ENCODE measurements at regions not wholly inside any gene's neighbourhood (a gene's known extent, or its start where the extent isn't known, plus 50 kb on each side); places are given as distances from the start of the nearest gene placed in this dataset.

- no peak for DNase-seq
These were observed 140.6 kb upstream of the TENM3 start for GRCh38 chr4:182102576-182102975.

GRCh38 chr4:182103614-182104319, 139.4 kb upstream of the TENM3 start:
- no peak for DNase-seq

- no peak for DNase-seq
These were observed 137.8 kb upstream of the TENM3 start for GRCh38 chr4:182105416-182105815.

- DNase-seq, result no peak
These were observed 135.3 kb upstream of the TENM3 start for GRCh38 chr4:182107931-182108330.

- no peak for DNase-seq
These were observed 131.6 kb upstream of the TENM3 start for GRCh38 chr4:182111586-182111985.

- no peak for DNase-seq
These were observed 129.4 kb upstream of the TENM3 start for GRCh38 chr4:182113779-182114178.

- no peak for DNase-seq
These were observed 118.8 kb upstream of the TENM3 start for GRCh38 chr4:182124359-182124758.

GRCh38 chr4:182126096-182126495, 117.1 kb upstream of the TENM3 start:
- no peak for DNase-seq

GRCh38 chr4:182126603-182127002, 116.6 kb upstream of the TENM3 start:
- no peak for DNase-seq

GRCh38 chr4:182133033-182133432, 110.2 kb upstream of the TENM3 start:
- no peak for DNase-seq

GRCh38 chr4:182134261-182134660, 108.9 kb upstream of the TENM3 start:
- no peak for DNase-seq

- no peak for DNase-seq
These were observed 107.0 kb upstream of the TENM3 start for GRCh38 chr4:182136201-182136600.

- no peak for DNase-seq
These were observed 105.9 kb upstream of the TENM3 start for GRCh38 chr4:182137343-182137742.

- no peak for DNase-seq
These were observed 103.7 kb upstream of the TENM3 start for GRCh38 chr4:182139491-182139890.

- no peak for DNase-seq
These were observed 102.7 kb upstream of the TENM3 start for GRCh38 chr4:182140547-182140946.

GRCh38 chr4:182141061-182141460, 102.1 kb upstream of the TENM3 start:
- DNase-seq, result no peak

GRCh38 chr4:182142176-182143085, 100.8 kb upstream of the TENM3 start:
- no peak for DNase-seq

- DNase-seq, result no peak
These were observed 99.9 kb upstream of the TENM3 start for GRCh38 chr4:182143086-182143821.

GRCh38 chr4:182143822-182144625, 99.2 kb upstream of the TENM3 start:
- DNase-seq, result peak; percentile 5 to 59

- DNase-seq, result peak in 1 of 2 experiments; percentile 48
These were observed 98.4 kb upstream of the TENM3 start for GRCh38 chr4:182144626-182145333.

- DNase-seq, result no peak
These were observed 97.8 kb upstream of the TENM3 start for GRCh38 chr4:182145334-182145905.

GRCh38 chr4:182147391-182147790, 95.8 kb upstream of the TENM3 start:
- no peak for DNase-seq

Data from NCI-H526 (cell line).